ENCODE measurements at regions not wholly inside any gene's neighbourhood (a gene's known extent, or its start where the extent isn't known, plus 50 kb on each side); places are given as distances from the start of the nearest gene placed in this dataset.

GRCh38 chr9:2962471-2963172 lies 118.7 kb upstream of the PUM3 start:
- Histone ChIP-seq H3K9me3 (ENCODE audit: low read depth) (no peaks in the 10 kb centered on the region), H3K36me3 (replicated peaks; ENCODE audit: insufficient read depth, low read depth) (no peaks in the 10 kb centered on the region)
- 83% methylated on average over 6 of the region's 6 CpGs for WGBS (ENCODE audit: low lambda C conversion rate, missing lambda C conversion rate)

DNA sequence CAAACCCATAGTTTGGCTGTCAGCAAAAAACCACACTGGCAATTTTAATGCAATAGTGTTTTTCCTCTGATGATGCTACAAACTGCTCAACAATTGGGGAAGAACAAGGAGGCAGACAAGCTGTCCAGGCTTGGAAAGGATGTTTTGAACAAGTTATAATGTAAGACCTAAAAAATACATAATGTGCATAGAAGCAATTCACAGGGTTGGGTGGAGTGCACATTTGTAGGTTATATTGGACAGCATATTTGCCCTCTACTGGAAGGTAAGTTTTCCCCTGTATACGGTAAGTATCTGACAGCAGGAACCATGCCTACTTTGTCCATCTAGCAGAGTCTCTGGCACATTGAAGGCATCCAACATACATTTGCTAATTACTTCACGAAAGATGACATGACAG lies 114.3 kb upstream of the PUM3 start:
- Histone ChIP-seq H2AFZ (no peak overlapping the region), H3K4me3 (no peak overlapping the region), H3K4me1 (ENCODE audit: insufficient read depth) (no peaks in the 10 kb centered on the region), H3K4me2 (no peak overlapping the region), H3K9me3 (ENCODE audit: low read depth) (no peaks in the 10 kb centered on the region), H4K20me1 (ENCODE audit: insufficient read depth, poor library complexity, severe bottlenecking) (no peaks in the 10 kb centered on the region), H3K36me3 (replicated peaks; ENCODE audit: insufficient read depth, low read depth) (no peaks in the 10 kb centered on the region), H3K79me2 (no peaks in the 10 kb centered on the region), H3K27ac (no peak overlapping the region), H3K27me3 (peaks cover 11% of the 10 kb centered on the region), H3K9me2 (replicated peaks; ENCODE audit: insufficient read depth) (no peaks in the 10 kb centered on the region)
- no peak for DNase-seq (ENCODE audit: low spot score)
- 78% methylated on average over 2 of the region's 2 CpGs for WGBS (ENCODE audit: low lambda C conversion rate, missing lambda C conversion rate)
- TF ChIP-seq EZH2phosphoT487 (IDR thresholded peaks at IDR 0.05; ENCODE audit: low read depth, severe bottlenecking, unreplicated experiment) (no peak), CTCF (IDR thresholded peaks at IDR 0.05; ENCODE audit: poor library complexity) (no peak)

More at GRCh38 chr9:2962471-2963172, 118.7 kb upstream of the PUM3 start:
- Histone ChIP-seq H3K27ac (no peak overlapping the region), H2AFZ (no peak overlapping the region), H3K4me3 (no peak overlapping the region), H3K9me2 (replicated peaks; ENCODE audit: insufficient read depth) (no peaks in the 10 kb centered on the region), H3K4me2 (no peak overlapping the region), H4K20me1 (ENCODE audit: insufficient read depth, poor library complexity, severe bottlenecking) (no peaks in the 10 kb centered on the region), H3K79me2 (no peaks in the 10 kb centered on the region), H3K27me3 (no peaks in the 10 kb centered on the region), H3K4me1 (ENCODE audit: insufficient read depth) (no peaks in the 10 kb centered on the region)
- no peak for DNase-seq (ENCODE audit: low spot score)
- TF ChIP-seq EZH2 (IDR thresholded peaks at IDR 0.05; ENCODE audit: borderline replicate concordance): no peak
- TF ChIP-seq CTCF (IDR thresholded peaks at IDR 0.05; ENCODE audit: poor library complexity): no peak
- no peak for TF ChIP-seq EZH2phosphoT487 (IDR thresholded peaks at IDR 0.05; ENCODE audit: low read depth, severe bottlenecking, unreplicated experiment)

DNA sequence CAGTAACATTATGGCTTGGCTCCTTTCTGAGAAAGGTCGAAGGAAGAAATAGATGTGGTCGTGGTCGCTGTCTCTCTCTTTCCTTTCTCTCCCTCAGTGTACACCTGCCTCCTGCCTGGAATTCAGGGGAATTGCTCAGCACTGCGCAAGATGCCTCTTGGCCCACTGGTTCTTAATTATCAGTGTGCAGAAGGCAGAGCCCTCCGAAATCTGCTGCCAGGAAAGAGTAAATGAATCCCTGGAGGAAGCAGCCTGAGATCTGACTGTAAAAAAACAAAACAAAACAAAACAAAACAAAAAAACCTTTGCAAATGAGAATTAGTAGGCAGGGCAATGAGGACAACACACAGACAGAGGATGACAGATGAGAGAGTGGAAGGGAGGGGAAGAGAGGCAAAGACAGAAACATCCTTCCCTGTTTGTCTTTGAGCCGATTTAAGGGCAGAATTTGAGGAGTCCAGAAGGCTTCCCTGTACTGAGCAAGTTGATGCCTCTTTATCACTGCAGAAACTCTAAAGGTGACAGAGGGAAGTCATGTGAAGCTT lies 113.8 kb upstream of the PUM3 start:
- no peak overlapping the region for H3K27ac ChIP-seq
- no peaks in the 10 kb centered on the region for H3K79me2 ChIP-seq
- H3K4me1 ChIP-seq (ENCODE audit: insufficient read depth): no peaks in the 10 kb centered on the region
- H3K9me2 ChIP-seq (replicated peaks; ENCODE audit: insufficient read depth): no peaks in the 10 kb centered on the region
- TF ChIP-seq CTCF (IDR thresholded peaks at IDR 0.05; ENCODE audit: poor library complexity) (no peak), EZH2 (IDR thresholded peaks at IDR 0.05; ENCODE audit: borderline replicate concordance) (no peak), EZH2phosphoT487 (IDR thresholded peaks at IDR 0.05; ENCODE audit: low read depth, severe bottlenecking, unreplicated experiment) (no peak)
- WGBS (ENCODE audit: low lambda C conversion rate, missing lambda C conversion rate): 77% methylated on average over 6 of the region's 6 CpGs
- no peak overlapping the region for H3K4me2 ChIP-seq
- no peaks in the 10 kb centered on the region for H3K9me3 ChIP-seq (ENCODE audit: low read depth)
- H3K4me3 ChIP-seq: no peak overlapping the region
- no peak for DNase-seq (ENCODE audit: low spot score)
- H2AFZ ChIP-seq: no peak overlapping the region
- no peaks in the 10 kb centered on the region for H4K20me1 ChIP-seq (ENCODE audit: insufficient read depth, poor library complexity, severe bottlenecking)
- peaks cover 11% of the 10 kb centered on the region for H3K27me3 ChIP-seq
- H3K36me3 ChIP-seq (replicated peaks; ENCODE audit: insufficient read depth, low read depth): no peaks in the 10 kb centered on the region
